ENCODE measurements at regions not wholly inside any gene's neighbourhood (a gene's known extent, or its start where the extent isn't known, plus 50 kb on each side); places are given as distances from the start of the nearest gene placed in this dataset.

DNA sequence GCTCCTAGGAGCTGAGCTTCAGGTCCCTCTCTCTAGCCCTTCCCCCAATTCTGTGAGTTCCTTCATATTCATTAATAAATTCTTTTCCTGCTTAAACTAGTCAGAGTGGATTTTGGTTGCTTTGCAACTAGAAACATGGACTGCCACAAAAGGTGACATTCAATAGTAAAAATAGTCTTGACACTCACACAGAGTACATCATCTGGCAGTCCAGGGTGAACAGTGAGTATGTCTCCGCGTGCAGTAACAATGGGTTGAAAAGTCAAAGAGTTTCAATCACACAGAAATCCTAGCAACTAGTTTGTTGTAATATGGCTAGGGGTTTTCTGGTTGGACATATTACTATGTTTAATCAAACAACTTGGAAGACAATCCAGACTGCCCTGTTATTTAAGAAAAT lies 168.8 kb upstream of the TBX20 start:
- H3K9me3 Mint-ChIP-seq (ENCODE audit: low read depth, unreplicated experiment), result peaks cover 2% of the 10 kb centered on the region
- no peak for TF ChIP-seq CTCF (IDR thresholded peaks at IDR 0.05; ENCODE audit: unreplicated experiment)
- CTCF ChIA-PET, result no interaction called here
- no peaks in the 10 kb centered on the region for H3K4me1 Mint-ChIP-seq (ENCODE audit: low read depth, unreplicated experiment)
- H3K27me3 Mint-ChIP-seq (ENCODE audit: unreplicated experiment), result peaks cover 44% of the 10 kb centered on the region
- H3K27ac Mint-ChIP-seq (ENCODE audit: unreplicated experiment), result no peak overlapping the region
- no peak for DNase-seq
- no peak overlapping the region for H3K4me3 Mint-ChIP-seq (ENCODE audit: low read depth, unreplicated experiment)
- BruUV-seq (replicated peaks), result no TSS peak
- intact Hi-C loops (cut with micrococcal nuclease; ENCODE audit: unreplicated experiment), result loop anchor here (10.0 kb wide), 1 partner anchor 218 kb away; no protein-coding TSS in a partner anchor
- H3K36me3 Mint-ChIP-seq (ENCODE audit: insufficient read depth, unreplicated experiment), result no peaks in the 10 kb centered on the region

DNA sequence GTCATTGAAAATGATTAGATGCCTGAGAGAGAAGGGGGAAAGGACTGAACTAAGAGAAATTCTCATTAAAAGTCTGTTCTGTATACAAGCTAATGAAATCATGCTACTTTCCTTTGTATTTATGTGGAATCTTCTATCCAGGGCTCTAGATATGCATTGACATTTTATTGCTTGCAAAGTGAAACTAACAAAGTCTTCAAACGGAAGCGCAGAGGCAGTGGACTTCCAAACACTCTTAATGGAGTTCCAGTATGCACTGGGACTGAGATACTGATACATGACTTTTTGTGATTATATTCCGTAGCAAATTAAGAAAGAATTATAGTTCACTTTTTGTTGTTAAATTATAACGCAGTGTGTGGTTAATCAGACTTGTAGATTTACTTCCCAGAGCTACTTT lies 166.8 kb upstream of the TBX20 start:
- TF ChIP-seq CTCF (IDR thresholded peaks at IDR 0.05; ENCODE audit: unreplicated experiment), result no peak
- no peaks in the 10 kb centered on the region for H3K36me3 Mint-ChIP-seq (ENCODE audit: insufficient read depth, unreplicated experiment)
- no peak overlapping the region for H3K4me3 Mint-ChIP-seq (ENCODE audit: low read depth, unreplicated experiment)
- no peaks in the 10 kb centered on the region for H3K4me1 Mint-ChIP-seq (ENCODE audit: low read depth, unreplicated experiment)
- intact Hi-C loops (cut with micrococcal nuclease; ENCODE audit: unreplicated experiment), result loop anchor here (10.0 kb wide), 1 partner anchor 216 kb away; no protein-coding TSS in a partner anchor
- DNase-seq, result no peak
- CTCF ChIA-PET, result interaction anchor here (1.2 kb wide), 1 partner anchor 99 kb away, joined by 4 read pairs; no protein-coding TSS in a partner anchor
- H3K9me3 Mint-ChIP-seq (ENCODE audit: low read depth, unreplicated experiment), result no peaks in the 10 kb centered on the region
- no peak overlapping the region for H3K27ac Mint-ChIP-seq (ENCODE audit: unreplicated experiment)
- no TSS peak for BruUV-seq (replicated peaks)
- peaks cover 44% of the 10 kb centered on the region for H3K27me3 Mint-ChIP-seq (ENCODE audit: unreplicated experiment)

- Mint-ChIP-seq H3K27me3 (ENCODE audit: unreplicated experiment) (peaks cover 50% of the 10 kb centered on the region), H3K9me3 (ENCODE audit: low read depth, unreplicated experiment) (no peaks in the 10 kb centered on the region)
- TF ChIP-seq CTCF (IDR thresholded peaks at IDR 0.05; ENCODE audit: unreplicated experiment), result no peak
Observed at GRCh38 chr7:35419391-35419755, 165.5 kb upstream of the TBX20 start.

GRCh38 chr7:35418716-35419390 lies 165.0 kb upstream of the TBX20 start:
- TF ChIP-seq CTCF (IDR thresholded peaks at IDR 0.05; ENCODE audit: unreplicated experiment), result no peak
- H3K9me3 Mint-ChIP-seq (ENCODE audit: low read depth, unreplicated experiment), result no peaks in the 10 kb centered on the region
- CTCF ChIA-PET, result interaction anchor here (0.6 to 0.7 kb wide), 3 partner anchors 8 to 422 kb away, joined by 3 to 4 read pairs (median 3); no protein-coding TSS in a partner anchor
- H3K4me1 Mint-ChIP-seq (ENCODE audit: low read depth, unreplicated experiment), result no peaks in the 10 kb centered on the region
- DNase-seq, result no peak
- no TSS peak for BruUV-seq (replicated peaks)
- H3K27ac Mint-ChIP-seq (ENCODE audit: unreplicated experiment), result no peak overlapping the region
- intact Hi-C loops (cut with micrococcal nuclease; ENCODE audit: unreplicated experiment), result no loop called here
- peaks cover 49% of the 10 kb centered on the region for H3K27me3 Mint-ChIP-seq (ENCODE audit: unreplicated experiment)
- H3K36me3 Mint-ChIP-seq (ENCODE audit: insufficient read depth, unreplicated experiment), result no peaks in the 10 kb centered on the region
- no peak overlapping the region for H3K4me3 Mint-ChIP-seq (ENCODE audit: low read depth, unreplicated experiment)

More at GRCh38 chr7:35419391-35419755, 165.5 kb upstream of the TBX20 start:
- intact Hi-C loops (cut with micrococcal nuclease; ENCODE audit: unreplicated experiment), result no loop called here
- Mint-ChIP-seq H3K36me3 (ENCODE audit: insufficient read depth, unreplicated experiment) (no peaks in the 10 kb centered on the region), H3K4me1 (ENCODE audit: low read depth, unreplicated experiment) (no peaks in the 10 kb centered on the region), H3K4me3 (ENCODE audit: low read depth, unreplicated experiment) (no peak overlapping the region), H3K27ac (ENCODE audit: unreplicated experiment) (no peak overlapping the region)
- CTCF ChIA-PET, result interaction anchor here (0.6 kb wide), 3 partner anchors 14 to 422 kb away, joined by 3 read pairs; no protein-coding TSS in a partner anchor
- DNase-seq, result no peak
- BruUV-seq (replicated peaks), result no TSS peak
